ENCODE measurements at regions not wholly inside any gene's neighbourhood (a gene's known extent, or its start where the extent isn't known, plus 50 kb on each side); places are given as distances from the start of the nearest gene placed in this dataset.

- no peak overlapping the region for H3K4me3 ChIP-seq (replicated peaks; ENCODE audit: low read depth, low read length)
- DNase-seq (ENCODE audit: low read depth): no peak
- TF ChIP-seq, protein P1, sequence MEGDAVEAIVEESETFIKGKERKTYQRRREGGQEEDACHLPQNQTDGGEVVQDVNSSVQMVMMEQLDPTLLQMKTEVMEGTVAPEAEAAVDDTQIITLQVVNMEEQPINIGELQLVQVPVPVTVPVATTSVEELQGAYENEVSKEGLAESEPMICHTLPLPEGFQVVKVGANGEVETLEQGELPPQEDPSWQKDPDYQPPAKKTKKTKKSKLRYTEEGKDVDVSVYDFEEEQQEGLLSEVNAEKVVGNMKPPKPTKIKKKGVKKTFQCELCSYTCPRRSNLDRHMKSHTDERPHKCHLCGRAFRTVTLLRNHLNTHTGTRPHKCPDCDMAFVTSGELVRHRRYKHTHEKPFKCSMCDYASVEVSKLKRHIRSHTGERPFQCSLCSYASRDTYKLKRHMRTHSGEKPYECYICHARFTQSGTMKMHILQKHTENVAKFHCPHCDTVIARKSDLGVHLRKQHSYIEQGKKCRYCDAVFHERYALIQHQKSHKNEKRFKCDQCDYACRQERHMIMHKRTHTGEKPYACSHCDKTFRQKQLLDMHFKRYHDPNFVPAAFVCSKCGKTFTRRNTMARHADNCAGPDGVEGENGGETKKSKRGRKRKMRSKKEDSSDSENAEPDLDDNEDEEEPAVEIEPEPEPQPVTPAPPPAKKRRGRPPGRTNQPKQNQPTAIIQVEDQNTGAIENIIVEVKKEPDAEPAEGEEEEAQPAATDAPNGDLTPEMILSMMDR (IDR thresholded peaks at IDR 0.05; ENCODE audit: low read length, missing control alignments): no peak
Measured at GRCh38 chr4:157564218-157564617, 343.7 kb downstream of the GRIA2 start.

DNA sequence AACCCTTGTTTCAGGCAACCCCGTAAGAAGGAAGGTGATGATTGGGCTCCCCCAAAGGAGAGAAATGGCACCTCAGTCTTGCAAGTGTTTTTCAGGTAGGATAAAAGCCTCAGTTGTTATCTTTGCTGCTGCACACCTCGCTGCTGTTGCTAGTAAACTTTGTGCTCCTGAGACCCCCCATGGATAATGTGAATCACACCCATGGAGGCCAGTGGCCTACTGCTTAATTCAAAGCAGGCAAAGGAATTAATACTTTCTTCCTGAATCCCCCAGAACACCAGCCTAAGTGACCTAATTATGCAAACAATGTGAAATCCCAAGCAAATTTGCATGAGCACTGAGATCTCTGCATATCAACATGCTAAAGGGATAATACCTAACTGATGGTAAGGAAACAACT is 337.5 kb downstream of the GRIA2 start:
- TF ChIP-seq, protein P1 (IDR thresholded peaks at IDR 0.05; ENCODE audit: low read length, missing control alignments): no peak
- no peak for DNase-seq (ENCODE audit: low read depth)
- H3K4me3 ChIP-seq (replicated peaks; ENCODE audit: low read depth, low read length): no peak overlapping the region

- TF ChIP-seq, protein P1 (IDR thresholded peaks at IDR 0.05; ENCODE audit: low read length, missing control alignments): no peak
- no peak for DNase-seq (ENCODE audit: low read depth)
- H3K4me3 ChIP-seq (replicated peaks; ENCODE audit: low read depth, low read length): no peak overlapping the region
Measured at GRCh38 chr4:157550028-157550427, 329.5 kb downstream of the GRIA2 start.

GRCh38 chr4:157527954-157528353 is 307.4 kb downstream of the GRIA2 start:
- H3K4me3 ChIP-seq (replicated peaks; ENCODE audit: low read depth, low read length): no peak overlapping the region
- DNase-seq (ENCODE audit: low read depth): no peak
- TF ChIP-seq, protein P1 (IDR thresholded peaks at IDR 0.05; ENCODE audit: low read length, missing control alignments): no peak

DNA sequence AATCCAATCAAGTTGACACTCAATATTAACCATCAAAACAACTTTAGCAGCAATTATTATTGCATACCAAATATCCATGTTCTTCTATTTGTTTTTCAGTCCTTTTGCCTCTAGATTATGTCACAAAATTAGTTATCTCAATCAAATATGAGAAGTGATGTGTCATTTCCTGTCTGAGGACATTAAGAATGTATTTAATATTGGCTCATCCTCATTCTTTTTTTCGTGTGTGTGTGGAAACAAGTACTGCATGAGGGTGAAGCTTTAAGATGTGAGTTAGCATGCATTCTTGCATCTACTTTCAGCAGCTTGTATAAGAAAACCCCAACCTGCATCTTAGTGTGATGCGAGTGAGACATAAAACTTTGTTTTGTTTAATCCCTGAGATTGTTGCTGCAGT is 301.4 kb downstream of the GRIA2 start:
- TF ChIP-seq, protein P1 (IDR thresholded peaks at IDR 0.05; ENCODE audit: low read length, missing control alignments): no peak
- no peak overlapping the region for H3K4me3 ChIP-seq (replicated peaks; ENCODE audit: low read depth, low read length)
- peak; percentile 14 for DNase-seq (ENCODE audit: low read depth)

- TF ChIP-seq, protein P1 (IDR thresholded peaks at IDR 0.05; ENCODE audit: low read length, missing control alignments): no peak
- no peak overlapping the region for H3K4me3 ChIP-seq (replicated peaks; ENCODE audit: low read depth, low read length)
Measured at GRCh38 chr4:157514711-157515110, 294.2 kb downstream of the GRIA2 start.

GRCh38 chr4:157509341-157509740 is 288.8 kb downstream of the GRIA2 start:
- no peak for DNase-seq (ENCODE audit: low read depth)
- TF ChIP-seq, protein P1 (IDR thresholded peaks at IDR 0.05; ENCODE audit: low read length, missing control alignments): no peak

More at GRCh38 chr4:157514711-157515110, 294.2 kb downstream of the GRIA2 start:
- no peak for DNase-seq (ENCODE audit: low read depth)

More at GRCh38 chr4:157509341-157509740, 288.8 kb downstream of the GRIA2 start:
- no peak overlapping the region for H3K4me3 ChIP-seq (replicated peaks; ENCODE audit: low read depth, low read length)

Measured in fibroblast of pulmonary artery (primary cell).